Fibroblast of lung (primary cell): ENCODE measurements at regions not wholly inside any gene's neighbourhood (a gene's known extent, or its start where the extent isn't known, plus 50 kb on each side); places are given as distances from the start of the nearest gene placed in this dataset.

Experiments
- DNase-seq, 2 donors: peaks; one replicate each; pipeline versions ENCODE4 v3.0.0 to v3.0.0-alpha.2; 2010; ENCODE audit warnings: low read depth in 2 of 2
- H2AFZ ChIP-seq: 2 replicates; pipeline ENCODE4 v1.5.1; 2012; ENCODE audit warnings: low read length, control low read depth, inconsistent platforms
- H3K27ac ChIP-seq: 2 replicates; pipeline ENCODE4 v1.5.1; 2011; ENCODE audit warnings: low read length, control low read depth; ENCODE audit not compliant: insufficient read depth
- H3K27me3 ChIP-seq: 2 replicates; pipeline ENCODE4 v1.5.1; 2011; ENCODE audit warnings: mild to moderate bottlenecking, low read length; ENCODE audit not compliant: control insufficient read depth, insufficient read depth
- H3K36me3 ChIP-seq: 2 replicates; pipeline ENCODE4 v1.5.1; 2011; ENCODE audit warnings: low read length; ENCODE audit not compliant: control insufficient read depth, insufficient read depth
- H3K4me1 ChIP-seq: 2 replicates; pipeline ENCODE4 v1.5.1; 2011; ENCODE audit warnings: low read length; ENCODE audit not compliant: control insufficient read depth, insufficient read depth; ENCODE audit errors: extremely low read depth
- H3K4me2 ChIP-seq: 2 replicates; pipeline ENCODE4 v1.5.1; 2011; ENCODE audit warnings: low read length, control low read depth; ENCODE audit not compliant: insufficient read depth; ENCODE audit errors: extremely low read depth
- H3K4me3 ChIP-seq, 4 experiments: fragments of 200-600 bp in 1 of 4; sonication (generic) in 1 of 4; replicated peaks in 1 of 4; 2 replicates each; pipeline ENCODE4 v1.5.1; 2011 to 2016; ENCODE audit warnings: low read length in 4 of 4, low read depth in 3 of 4, mild to moderate bottlenecking in 3 of 4, control low read depth in 2 of 4, inconsistent platforms in 1 of 4, mixed read lengths in 1 of 4; ENCODE audit not compliant: insufficient read depth in 1 of 4; ENCODE audit errors: control extremely low read depth in 1 of 4
- H3K79me2 ChIP-seq: 2 replicates; pipeline ENCODE4 v1.5.1; 2012; ENCODE audit warnings: mild to moderate bottlenecking, low read length, inconsistent platforms; ENCODE audit not compliant: control insufficient read depth, insufficient read depth
- H3K9ac ChIP-seq: 2 replicates; pipeline ENCODE4 v1.5.1; 2011; ENCODE audit warnings: mild to moderate bottlenecking, low read length, control low read depth; ENCODE audit not compliant: insufficient read depth
- H3K9me3 ChIP-seq: 2 replicates; pipeline ENCODE4 v1.5.1; 2012; ENCODE audit warnings: low read depth, low read length; ENCODE audit not compliant: control insufficient read depth, insufficient read depth
- H4K20me1 ChIP-seq: 2 replicates; pipeline ENCODE4 v1.5.1; 2011; ENCODE audit warnings: low read length; ENCODE audit not compliant: control insufficient read depth, insufficient read depth; ENCODE audit errors: extremely low read depth
- EZH2 ChIP-seq: IDR thresholded peaks from 2 replicates; pipeline ENCODE4 v1.5.1; 2012; ENCODE audit warnings: low read length, control low read depth, mild to moderate bottlenecking; ENCODE audit errors: missing control alignments
- TF ChIP-seq, protein P1 (sequence below), 2 donors: IDR thresholded peaks in 1 of 2; conservative IDR thresholded peaks in 1 of 2; 1 replicate in 1 of 2; 2 replicates in 1 of 2; pipeline ENCODE4 v1.5.1; 2011 to 2012; ENCODE audit warnings: low read length in 2 of 2, control low read depth in 1 of 2, inconsistent platforms in 1 of 2, low read depth in 1 of 2, mild to moderate bottlenecking in 1 of 2

GRCh38 chr18:47689371-47689770 lies 241.1 kb downstream of the SMAD2 start:
- no peak overlapping the region for H3K4me3 ChIP-seq
- H4K20me1 ChIP-seq, result no peaks in the 10 kb centered on the region
- H3K9me3 ChIP-seq, result no peaks in the 10 kb centered on the region
- H3K9ac ChIP-seq, result no peak overlapping the region
- H3K27me3 ChIP-seq, result no peaks in the 10 kb centered on the region
- no peak overlapping the region for H3K4me2 ChIP-seq
- H3K36me3 ChIP-seq, result no peaks in the 10 kb centered on the region
- no peaks in the 10 kb centered on the region for H3K4me1 ChIP-seq
- TF ChIP-seq EZH2, result no peak
- TF ChIP-seq, protein P1, sequence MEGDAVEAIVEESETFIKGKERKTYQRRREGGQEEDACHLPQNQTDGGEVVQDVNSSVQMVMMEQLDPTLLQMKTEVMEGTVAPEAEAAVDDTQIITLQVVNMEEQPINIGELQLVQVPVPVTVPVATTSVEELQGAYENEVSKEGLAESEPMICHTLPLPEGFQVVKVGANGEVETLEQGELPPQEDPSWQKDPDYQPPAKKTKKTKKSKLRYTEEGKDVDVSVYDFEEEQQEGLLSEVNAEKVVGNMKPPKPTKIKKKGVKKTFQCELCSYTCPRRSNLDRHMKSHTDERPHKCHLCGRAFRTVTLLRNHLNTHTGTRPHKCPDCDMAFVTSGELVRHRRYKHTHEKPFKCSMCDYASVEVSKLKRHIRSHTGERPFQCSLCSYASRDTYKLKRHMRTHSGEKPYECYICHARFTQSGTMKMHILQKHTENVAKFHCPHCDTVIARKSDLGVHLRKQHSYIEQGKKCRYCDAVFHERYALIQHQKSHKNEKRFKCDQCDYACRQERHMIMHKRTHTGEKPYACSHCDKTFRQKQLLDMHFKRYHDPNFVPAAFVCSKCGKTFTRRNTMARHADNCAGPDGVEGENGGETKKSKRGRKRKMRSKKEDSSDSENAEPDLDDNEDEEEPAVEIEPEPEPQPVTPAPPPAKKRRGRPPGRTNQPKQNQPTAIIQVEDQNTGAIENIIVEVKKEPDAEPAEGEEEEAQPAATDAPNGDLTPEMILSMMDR (conservative IDR thresholded peaks at IDR 0.05 in 1 of 2, IDR thresholded peaks at IDR 0.05 in 1 of 2; ENCODE audit: low read depth in 1 of 2, low read length in 2 of 2), result no peak
- no peak for DNase-seq
- no peaks in the 10 kb centered on the region for H3K79me2 ChIP-seq
- H2AFZ ChIP-seq, result no peak overlapping the region
- H3K27ac ChIP-seq, result no peak overlapping the region

DNA sequence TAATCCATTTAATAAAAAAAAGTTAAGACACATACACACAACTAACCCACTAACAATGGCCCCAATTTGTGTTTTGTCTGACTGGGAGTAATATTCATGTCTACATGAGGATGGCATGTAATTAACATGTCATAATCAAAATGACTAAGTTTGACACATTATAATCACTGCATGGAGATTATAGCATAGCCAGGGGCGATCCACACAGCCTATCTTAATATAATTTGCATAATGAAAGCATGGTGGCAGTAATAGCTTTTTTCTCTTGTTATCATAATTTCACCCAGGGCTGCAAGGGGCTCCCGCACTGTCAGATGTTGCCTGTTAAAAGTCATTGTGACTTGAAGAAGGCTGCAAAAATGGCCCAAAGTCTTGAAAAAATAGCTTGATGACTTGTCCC lies 243.7 kb downstream of the SMAD2 start:
- Histone ChIP-seq H2AFZ (no peak overlapping the region), H3K4me1 (no peaks in the 10 kb centered on the region)
- no peak for DNase-seq

GRCh38 chr18:47683774-47684173 lies 246.7 kb downstream of the SMAD2 start:
- Histone ChIP-seq H3K9me3 (no peaks in the 10 kb centered on the region), H3K27me3 (no peaks in the 10 kb centered on the region), H3K27ac (no peak overlapping the region), H2AFZ (no peak overlapping the region), H3K9ac (no peak overlapping the region), H3K4me3 (no peak overlapping the region), H3K36me3 (no peaks in the 10 kb centered on the region), H4K20me1 (no peaks in the 10 kb centered on the region), H3K4me1 (no peaks in the 10 kb centered on the region), H3K4me2 (no peak overlapping the region), H3K79me2 (no peaks in the 10 kb centered on the region)
- DNase-seq, result no peak
- TF ChIP-seq, protein P1 (conservative IDR thresholded peaks at IDR 0.05 in 1 of 2, IDR thresholded peaks at IDR 0.05 in 1 of 2; ENCODE audit: low read depth in 1 of 2, low read length in 2 of 2), result no peak
- TF ChIP-seq EZH2, result no peak

More for the DNA sequence above, 243.7 kb downstream of the SMAD2 start:
- Histone ChIP-seq H3K36me3 (no peaks in the 10 kb centered on the region), H4K20me1 (no peaks in the 10 kb centered on the region), H3K79me2 (no peaks in the 10 kb centered on the region), H3K9me3 (no peaks in the 10 kb centered on the region), H3K4me3 (no peak overlapping the region), H3K27ac (no peak overlapping the region), H3K4me2 (no peak overlapping the region), H3K27me3 (no peaks in the 10 kb centered on the region), H3K9ac (no peak overlapping the region)
- no peak for TF ChIP-seq EZH2
- TF ChIP-seq, protein P1 (conservative IDR thresholded peaks at IDR 0.05 in 1 of 2, IDR thresholded peaks at IDR 0.05 in 1 of 2; ENCODE audit: low read depth in 1 of 2, low read length in 2 of 2), result no peak
